Uterus (tissue), 2 donors: ENCODE measurements at regions not wholly inside any gene's neighbourhood (a gene's known extent, or its start where the extent isn't known, plus 50 kb on each side); places are given as distances from the start of the nearest gene placed in this dataset.

Experiments
- CTCF ChIP-seq, 4 experiments: fragments of 200-600 bp in 2 of 4; fragments of 450-650 bp in 2 of 4; sonication (generic) in 2 of 4; IDR thresholded peaks; one replicate each; pipeline ENCODE4 v1.5.1; 2016 to 2019; ENCODE audit warnings: antibody characterized with exemption in 4 of 4, mild to moderate bottlenecking in 2 of 4, moderate library complexity in 1 of 4
- POLR2A ChIP-seq, 2 donors: fragments of 450-650 bp; IDR thresholded peaks; one replicate each; pipeline ENCODE4 v1.6.1; 2016; ENCODE audit warnings: antibody characterized with exemption in 2 of 2, mild to moderate bottlenecking in 1 of 2, moderate library complexity in 1 of 2

- TF ChIP-seq CTCF (IDR thresholded peaks at IDR 0.05): no peak
- no peak for TF ChIP-seq POLR2A (IDR thresholded peaks at IDR 0.05)
Measured at GRCh38 chr13:84672616-84673015, 790.3 kb upstream of the SLITRK1 start.
